ENCODE measurements at regions not wholly inside any gene's neighbourhood (a gene's known extent, or its start where the extent isn't known, plus 50 kb on each side); places are given as distances from the start of the nearest gene placed in this dataset.
"Not testable (repeated sequence)": the region's sequence is repeated elsewhere in the genome, so short reads cannot be mapped to it uniquely, and the experiment has no call there.

- DNase-seq (ENCODE audit: low spot score), result no peak
- H3K27ac ChIP-seq, result no peak overlapping the region
- ChIA-PET POLR2A (ENCODE audit: low non-redundant PET) (no interaction called here), CTCF (no interaction called here)
- TF ChIP-seq, protein P1, sequence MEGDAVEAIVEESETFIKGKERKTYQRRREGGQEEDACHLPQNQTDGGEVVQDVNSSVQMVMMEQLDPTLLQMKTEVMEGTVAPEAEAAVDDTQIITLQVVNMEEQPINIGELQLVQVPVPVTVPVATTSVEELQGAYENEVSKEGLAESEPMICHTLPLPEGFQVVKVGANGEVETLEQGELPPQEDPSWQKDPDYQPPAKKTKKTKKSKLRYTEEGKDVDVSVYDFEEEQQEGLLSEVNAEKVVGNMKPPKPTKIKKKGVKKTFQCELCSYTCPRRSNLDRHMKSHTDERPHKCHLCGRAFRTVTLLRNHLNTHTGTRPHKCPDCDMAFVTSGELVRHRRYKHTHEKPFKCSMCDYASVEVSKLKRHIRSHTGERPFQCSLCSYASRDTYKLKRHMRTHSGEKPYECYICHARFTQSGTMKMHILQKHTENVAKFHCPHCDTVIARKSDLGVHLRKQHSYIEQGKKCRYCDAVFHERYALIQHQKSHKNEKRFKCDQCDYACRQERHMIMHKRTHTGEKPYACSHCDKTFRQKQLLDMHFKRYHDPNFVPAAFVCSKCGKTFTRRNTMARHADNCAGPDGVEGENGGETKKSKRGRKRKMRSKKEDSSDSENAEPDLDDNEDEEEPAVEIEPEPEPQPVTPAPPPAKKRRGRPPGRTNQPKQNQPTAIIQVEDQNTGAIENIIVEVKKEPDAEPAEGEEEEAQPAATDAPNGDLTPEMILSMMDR (conservative IDR thresholded peaks at IDR 0.05; ENCODE audit: low read depth), result no peak
Measured at GRCh38 chr6:155770856-155771255, 315.2 kb upstream of the NOX3 start.

DNA sequence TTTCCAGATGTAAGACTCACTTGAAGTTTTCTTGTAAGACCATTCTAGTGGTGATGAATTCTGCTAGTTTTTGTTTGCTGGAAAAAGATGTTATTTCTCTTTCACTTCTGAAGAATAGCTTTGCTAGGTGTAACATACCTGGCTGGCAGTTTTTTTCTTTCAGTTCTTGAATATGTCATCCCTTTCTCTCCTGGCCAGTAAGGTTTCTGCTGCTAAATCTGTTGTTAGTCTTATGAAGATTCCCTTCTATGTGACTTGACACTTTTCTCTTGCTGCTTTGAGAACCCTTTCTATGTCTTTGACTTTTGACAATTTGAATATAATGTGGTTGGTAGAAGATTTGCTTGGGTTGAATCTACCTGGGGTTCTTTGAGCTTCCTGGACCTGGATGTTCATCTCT is 314.7 kb upstream of the NOX3 start:
- no peak overlapping the region for H3K27ac ChIP-seq
- POLR2A ChIA-PET (ENCODE audit: low non-redundant PET), result no interaction called here
- TF ChIP-seq, protein P1 (conservative IDR thresholded peaks at IDR 0.05; ENCODE audit: low read depth), result no peak
- CTCF ChIA-PET, result no interaction called here
- DNase-seq (ENCODE audit: low spot score), result no peak

DNA sequence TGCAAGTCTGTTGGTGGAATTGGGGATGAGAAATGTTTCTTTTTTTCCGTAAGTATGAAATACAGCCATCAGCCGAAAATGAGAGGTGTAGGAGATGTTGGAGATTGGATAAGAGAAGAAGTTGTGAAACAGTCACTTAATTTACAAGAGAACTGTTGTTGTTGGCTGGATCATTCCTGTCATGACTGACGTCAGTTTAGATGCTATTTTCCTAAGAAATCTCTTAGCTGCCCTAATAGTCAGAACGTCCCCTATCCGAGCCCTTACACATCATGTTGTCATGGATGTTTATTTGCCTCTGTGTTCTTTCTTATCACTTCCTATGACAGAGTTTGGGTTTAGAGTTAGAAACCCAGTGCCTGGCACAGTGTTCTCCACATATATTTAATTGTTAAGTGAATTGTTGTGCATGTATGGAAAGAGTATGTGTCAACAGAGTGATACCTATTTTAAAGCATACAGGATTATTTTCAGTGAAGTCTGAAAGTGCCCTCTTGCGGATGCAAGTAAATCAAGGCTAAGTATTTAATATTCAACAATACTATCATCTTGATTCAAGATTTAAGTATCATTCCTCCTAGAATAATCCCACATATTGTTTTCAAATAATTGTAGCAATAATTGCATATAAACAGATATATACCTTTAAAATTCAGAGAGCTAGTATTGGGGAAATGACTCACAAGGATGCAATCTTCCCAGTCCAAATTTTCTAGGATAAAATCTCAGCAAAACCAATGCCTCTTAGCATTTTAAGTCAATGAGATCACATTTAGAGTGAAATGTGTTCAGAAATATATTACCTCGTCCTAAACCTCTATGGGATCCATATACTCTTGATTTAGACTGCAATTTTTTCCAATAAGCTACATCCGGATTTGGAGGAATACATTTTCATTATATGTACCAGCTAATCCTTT is 309.9 kb upstream of the NOX3 start:
- no peak for DNase-seq (ENCODE audit: low spot score)
- TF ChIP-seq, protein P1 (conservative IDR thresholded peaks at IDR 0.05; ENCODE audit: low read depth), result no peak
- CTCF ChIA-PET, result no interaction called here
- no peak overlapping the region for H3K27ac ChIP-seq
- POLR2A ChIA-PET (ENCODE audit: low non-redundant PET), result no interaction called here

- DNase-seq (ENCODE audit: low spot score), result no peak
- TF ChIP-seq, protein P1 (conservative IDR thresholded peaks at IDR 0.05; ENCODE audit: low read depth), result no peak
- CTCF ChIA-PET, result no interaction called here
- POLR2A ChIA-PET (ENCODE audit: low non-redundant PET), result no interaction called here
- H3K27ac ChIP-seq, result no peak overlapping the region
Measured at GRCh38 chr6:155762649-155763048, 307.0 kb upstream of the NOX3 start.

GRCh38 chr6:155755452-155755851 is 299.8 kb upstream of the NOX3 start:
- POLR2A ChIA-PET (ENCODE audit: low non-redundant PET), result no interaction called here
- CTCF ChIA-PET, result no interaction called here
- no peak overlapping the region for H3K27ac ChIP-seq
- TF ChIP-seq, protein P1 (conservative IDR thresholded peaks at IDR 0.05; ENCODE audit: low read depth), result no peak
- no peak for DNase-seq (ENCODE audit: low spot score)

DNA sequence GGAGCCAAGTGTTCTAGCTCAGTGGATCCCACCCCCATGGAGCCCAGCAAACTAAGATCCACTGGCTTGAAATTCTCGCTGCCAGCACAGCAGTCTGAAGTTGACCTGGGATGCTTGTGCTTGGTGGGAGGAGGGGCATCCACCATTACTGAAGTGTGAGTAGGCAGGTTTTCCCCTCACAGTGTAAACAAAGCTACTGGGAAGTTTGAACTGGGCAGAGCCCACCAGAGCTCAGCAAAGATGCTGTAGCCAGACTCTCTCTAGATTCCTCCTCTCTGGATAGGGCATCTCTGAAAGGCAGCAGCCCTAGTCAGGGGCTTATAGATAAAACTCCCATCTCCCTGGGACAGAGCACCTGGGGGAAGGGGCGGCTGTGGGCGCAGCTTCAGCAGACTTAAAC is 293.1 kb upstream of the NOX3 start:
- H3K27ac ChIP-seq; DNase-seq (ENCODE audit: low spot score); CTCF ChIA-PET: not testable (repeated sequence)
- POLR2A ChIA-PET (ENCODE audit: low non-redundant PET), result interaction anchor here (0.7 kb wide), 1 partner anchor 122 kb away, joined by 4 read pairs; no protein-coding TSS in a partner anchor

- H3K27ac ChIP-seq, result no peak overlapping the region
- CTCF ChIA-PET, result interaction anchor here (0.6 kb wide), 1 partner anchor 17 kb away, joined by 4 read pairs; no protein-coding TSS in a partner anchor
- DNase-seq (ENCODE audit: low spot score), result no peak
- POLR2A ChIA-PET (ENCODE audit: low non-redundant PET), result no interaction called here
- TF ChIP-seq, protein P1 (conservative IDR thresholded peaks at IDR 0.05; ENCODE audit: low read depth), result no peak
Measured at GRCh38 chr6:155747491-155747890, 291.9 kb upstream of the NOX3 start.

Measured in RWPE1 (cell line).